ENCODE measurements at regions not wholly inside any gene's neighbourhood (a gene's known extent, or its start where the extent isn't known, plus 50 kb on each side); places are given as distances from the start of the nearest gene placed in this dataset.

- TF ChIP-seq, protein P1, sequence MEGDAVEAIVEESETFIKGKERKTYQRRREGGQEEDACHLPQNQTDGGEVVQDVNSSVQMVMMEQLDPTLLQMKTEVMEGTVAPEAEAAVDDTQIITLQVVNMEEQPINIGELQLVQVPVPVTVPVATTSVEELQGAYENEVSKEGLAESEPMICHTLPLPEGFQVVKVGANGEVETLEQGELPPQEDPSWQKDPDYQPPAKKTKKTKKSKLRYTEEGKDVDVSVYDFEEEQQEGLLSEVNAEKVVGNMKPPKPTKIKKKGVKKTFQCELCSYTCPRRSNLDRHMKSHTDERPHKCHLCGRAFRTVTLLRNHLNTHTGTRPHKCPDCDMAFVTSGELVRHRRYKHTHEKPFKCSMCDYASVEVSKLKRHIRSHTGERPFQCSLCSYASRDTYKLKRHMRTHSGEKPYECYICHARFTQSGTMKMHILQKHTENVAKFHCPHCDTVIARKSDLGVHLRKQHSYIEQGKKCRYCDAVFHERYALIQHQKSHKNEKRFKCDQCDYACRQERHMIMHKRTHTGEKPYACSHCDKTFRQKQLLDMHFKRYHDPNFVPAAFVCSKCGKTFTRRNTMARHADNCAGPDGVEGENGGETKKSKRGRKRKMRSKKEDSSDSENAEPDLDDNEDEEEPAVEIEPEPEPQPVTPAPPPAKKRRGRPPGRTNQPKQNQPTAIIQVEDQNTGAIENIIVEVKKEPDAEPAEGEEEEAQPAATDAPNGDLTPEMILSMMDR (conservative IDR thresholded peaks at IDR 0.05): no peak
- no peak for TF ChIP-seq EZH2 (IDR thresholded peaks at IDR 0.05; ENCODE audit: low read depth)
Measured at GRCh38 chr10:78150756-78151155, 117.1 kb downstream of the RPS24 start.

All from PC-9 (cell line).